GM12891 (cell line): ENCODE measurements at regions not wholly inside any gene's neighbourhood (a gene's known extent, or its start where the extent isn't known, plus 50 kb on each side); places are given as distances from the start of the nearest gene placed in this dataset.

Experiments used
- PAX5 ChIP-seq: IDR thresholded peaks from 2 replicates; pipeline ENCODE4 v1.6.1; 2011; ENCODE audit warnings: low read length, moderate library complexity, mild to moderate bottlenecking; ENCODE audit not compliant: insufficient read depth, severe bottlenecking
- POLR2A ChIP-seq: IDR thresholded peaks from 2 replicates; pipeline ENCODE4 v1.6.1; 2011; ENCODE audit warnings: low read depth, low read length, control low read depth
- POLR2AphosphoS5 ChIP-seq: IDR thresholded peaks from 2 replicates; pipeline ENCODE4 v1.6.1; 2011; ENCODE audit warnings: low read depth, low read length, control low read depth

DNA sequence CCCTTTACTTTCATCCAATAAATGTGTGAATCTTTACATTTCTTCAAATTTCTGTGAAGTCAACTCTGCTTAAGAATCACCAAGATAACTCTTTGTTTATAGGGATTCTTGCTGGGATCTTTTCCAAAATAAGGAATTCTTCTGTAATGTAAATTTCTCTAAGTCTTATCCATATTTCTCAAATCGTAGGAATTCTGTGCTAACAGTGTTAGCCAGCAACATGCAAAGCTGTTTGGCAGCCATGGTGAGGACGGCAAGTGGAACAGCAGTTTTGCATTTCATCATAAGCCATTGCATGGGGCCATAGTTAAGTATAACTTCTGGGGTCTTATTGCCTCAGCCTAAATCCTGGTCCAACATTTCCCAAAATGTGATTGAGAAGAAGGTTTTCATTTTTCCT, 310.5 kb upstream of the PRR16 start:
- TF ChIP-seq POLR2A (no peak), POLR2AphosphoS5 (no peak), PAX5 (no peak)
